ENCODE measurements at regions not wholly inside any gene's neighbourhood (a gene's known extent, or its start where the extent isn't known, plus 50 kb on each side); places are given as distances from the start of the nearest gene placed in this dataset.

DNA sequence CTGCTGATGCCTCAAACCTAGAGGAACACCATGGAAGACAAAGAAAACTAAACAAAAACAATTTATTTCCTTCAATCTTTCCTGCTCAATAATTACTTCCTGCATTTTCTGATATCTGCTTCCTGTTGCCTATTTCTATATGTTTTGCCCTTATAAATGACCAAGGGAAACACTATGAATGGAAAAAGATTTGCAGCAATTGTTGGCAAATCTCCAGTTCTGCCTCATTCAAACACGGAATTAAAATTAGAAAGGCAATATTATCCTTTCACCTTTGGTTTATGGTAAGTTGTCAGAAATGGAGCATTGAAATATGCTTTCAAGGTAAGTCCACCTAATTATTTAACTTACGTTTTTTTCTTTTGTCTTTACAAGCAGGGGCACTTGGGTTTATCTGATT is 552.2 kb upstream of the ANKRD30A start:
- Histone ChIP-seq H3K27ac (no peak overlapping the region), H3K9me3 (no peaks in the 10 kb centered on the region), H3K36me3 (replicated peaks in 1 of 2; ENCODE audit: insufficient read depth in 1 of 2, low read depth in 2 of 2) (no peaks in the 10 kb centered on the region), H3K4me1 (no peaks in the 10 kb centered on the region), H3K27me3 (no peaks in the 10 kb centered on the region), H3K4me3 (no peak overlapping the region)
- ATAC-seq (no peak), DNase-seq (no peak)
- 21 to 28% methylated on average over 2 of the region's 2 CpGs for WGBS, 2 donors
- TF ChIP-seq, protein P1, sequence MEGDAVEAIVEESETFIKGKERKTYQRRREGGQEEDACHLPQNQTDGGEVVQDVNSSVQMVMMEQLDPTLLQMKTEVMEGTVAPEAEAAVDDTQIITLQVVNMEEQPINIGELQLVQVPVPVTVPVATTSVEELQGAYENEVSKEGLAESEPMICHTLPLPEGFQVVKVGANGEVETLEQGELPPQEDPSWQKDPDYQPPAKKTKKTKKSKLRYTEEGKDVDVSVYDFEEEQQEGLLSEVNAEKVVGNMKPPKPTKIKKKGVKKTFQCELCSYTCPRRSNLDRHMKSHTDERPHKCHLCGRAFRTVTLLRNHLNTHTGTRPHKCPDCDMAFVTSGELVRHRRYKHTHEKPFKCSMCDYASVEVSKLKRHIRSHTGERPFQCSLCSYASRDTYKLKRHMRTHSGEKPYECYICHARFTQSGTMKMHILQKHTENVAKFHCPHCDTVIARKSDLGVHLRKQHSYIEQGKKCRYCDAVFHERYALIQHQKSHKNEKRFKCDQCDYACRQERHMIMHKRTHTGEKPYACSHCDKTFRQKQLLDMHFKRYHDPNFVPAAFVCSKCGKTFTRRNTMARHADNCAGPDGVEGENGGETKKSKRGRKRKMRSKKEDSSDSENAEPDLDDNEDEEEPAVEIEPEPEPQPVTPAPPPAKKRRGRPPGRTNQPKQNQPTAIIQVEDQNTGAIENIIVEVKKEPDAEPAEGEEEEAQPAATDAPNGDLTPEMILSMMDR (IDR thresholded peaks at IDR 0.05) = no peak
- TF ChIP-seq POLR2A (IDR thresholded peaks at IDR 0.05) = no peak
- intact Hi-C loops (cut with DNase I) = no loop called here

DNA sequence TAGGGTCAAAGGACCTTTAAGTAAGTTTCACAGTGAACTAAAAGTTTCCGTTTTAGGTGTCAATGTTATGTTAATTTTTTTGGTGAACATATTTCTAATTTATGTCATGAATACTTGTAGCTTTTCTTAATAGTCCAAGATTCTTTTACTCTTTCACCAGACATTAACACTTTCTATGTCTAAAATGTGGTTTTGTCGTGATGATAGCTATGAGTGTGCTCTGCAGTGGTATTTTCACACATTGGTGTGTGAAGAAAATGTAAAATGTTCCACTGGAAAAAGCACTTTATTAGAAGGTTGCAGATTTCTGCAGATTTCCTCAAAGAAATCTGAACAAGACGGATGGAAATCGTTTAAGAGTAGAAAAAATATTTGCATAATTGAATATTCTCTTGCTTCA is 561.0 kb upstream of the ANKRD30A start:
- DNase-seq = no peak
- TF ChIP-seq, protein P1 (IDR thresholded peaks at IDR 0.05) = no peak
- TF ChIP-seq POLR2A (IDR thresholded peaks at IDR 0.05) = no peak
- no peaks in the 10 kb centered on the region for H3K27me3 ChIP-seq
- no peak overlapping the region for H3K4me3 ChIP-seq
- no peak overlapping the region for H3K27ac ChIP-seq
- 53 to 54% methylated on average over 4 of the region's 4 CpGs for WGBS, 2 donors
- ATAC-seq = no peak
- intact Hi-C loops (cut with DNase I) = no loop called here
- no peaks in the 10 kb centered on the region for H3K9me3 ChIP-seq
- H3K4me1 ChIP-seq = no peaks in the 10 kb centered on the region
- no peaks in the 10 kb centered on the region for H3K36me3 ChIP-seq (replicated peaks in 1 of 2; ENCODE audit: insufficient read depth in 1 of 2, low read depth in 2 of 2)

DNA sequence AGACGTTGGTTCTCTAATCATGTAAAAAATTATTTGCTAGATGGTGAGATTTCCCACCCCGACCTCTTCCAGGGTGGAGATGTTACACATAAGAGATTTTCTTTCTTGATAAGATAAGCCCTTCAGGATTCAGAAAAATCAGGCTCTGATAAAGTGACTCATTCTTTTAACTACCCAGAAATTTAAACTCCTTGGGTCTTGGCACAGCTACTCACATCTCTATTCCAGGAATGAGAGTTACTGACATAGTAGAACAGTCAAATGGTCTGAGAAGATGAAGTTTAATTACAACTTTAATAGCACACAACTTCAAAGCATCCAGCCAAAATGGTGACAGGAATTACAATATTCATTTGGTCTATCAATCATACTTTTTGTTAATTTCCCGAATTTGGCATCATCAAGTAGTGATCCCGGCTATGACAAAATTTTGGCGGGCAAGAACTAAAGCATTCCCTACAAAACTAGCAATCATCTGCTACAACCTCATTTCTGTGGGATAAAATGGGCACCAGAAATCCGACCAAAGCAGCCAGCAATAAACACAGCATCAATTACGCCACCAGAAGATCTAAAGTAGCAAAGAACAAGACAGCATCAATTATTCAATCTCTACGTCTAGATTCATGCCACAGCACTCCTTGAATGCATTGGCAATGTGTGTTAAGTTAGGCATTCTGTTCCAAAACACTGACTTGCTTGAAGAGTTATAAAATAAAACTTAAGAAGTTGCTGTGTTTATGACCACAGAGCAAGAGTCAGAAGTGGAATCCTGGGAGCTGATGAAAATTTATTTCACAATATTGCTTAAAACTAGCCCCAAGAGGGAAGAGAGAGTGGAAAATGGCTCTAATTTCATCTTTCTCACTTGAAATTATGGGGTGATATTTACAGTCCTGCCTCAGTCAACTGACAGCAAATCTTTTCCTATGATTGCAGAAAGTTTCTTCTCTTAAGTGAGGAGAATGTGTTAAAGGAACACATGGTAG is 565.7 kb upstream of the ANKRD30A start:
- ATAC-seq (no peak), DNase-seq (no peak)
- H3K27ac ChIP-seq = no peak overlapping the region
- no peaks in the 10 kb centered on the region for H3K27me3 ChIP-seq
- TF ChIP-seq POLR2A (IDR thresholded peaks at IDR 0.05) = no peak
- TF ChIP-seq, protein P1 (IDR thresholded peaks at IDR 0.05) = no peak
- intact Hi-C loops (cut with DNase I) = no loop called here
- no peaks in the 10 kb centered on the region for H3K4me1 ChIP-seq
- no peak overlapping the region for H3K4me3 ChIP-seq
- no peaks in the 10 kb centered on the region for H3K9me3 ChIP-seq
- WGBS, 2 donors = 39 to 44% methylated on average over 8 of the region's 8 CpGs
- H3K36me3 ChIP-seq (replicated peaks in 1 of 2; ENCODE audit: insufficient read depth in 1 of 2, low read depth in 2 of 2) = no peaks in the 10 kb centered on the region

DNA sequence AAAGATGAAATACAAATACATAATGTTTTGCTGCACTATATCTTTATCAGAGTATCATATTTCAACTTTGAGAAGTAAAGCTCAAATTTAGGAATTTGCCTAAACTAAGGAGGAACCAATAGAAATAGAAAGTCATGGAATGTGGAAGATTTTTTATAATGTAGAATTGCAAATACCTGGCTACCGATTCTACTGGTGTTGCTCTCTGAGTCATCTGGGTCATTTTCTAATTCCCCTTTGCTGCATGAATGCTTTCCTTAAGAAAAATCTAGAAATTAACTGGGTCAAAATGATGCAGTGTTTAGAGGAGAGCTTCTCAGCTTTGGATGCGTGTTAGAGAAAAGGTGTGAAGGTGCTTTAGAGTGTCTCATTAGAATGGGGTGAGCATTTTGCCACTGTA is 568.9 kb upstream of the ANKRD30A start:
- no peaks in the 10 kb centered on the region for H3K9me3 ChIP-seq
- DNase-seq (no peak), ATAC-seq (no peak)
- no peak overlapping the region for H3K27ac ChIP-seq
- no peak for TF ChIP-seq POLR2A (IDR thresholded peaks at IDR 0.05)
- TF ChIP-seq, protein P1 (IDR thresholded peaks at IDR 0.05) = no peak
- WGBS, 2 donors = 23 to 31% methylated on average over 2 of the region's 2 CpGs
- H3K4me3 ChIP-seq = no peak overlapping the region
- intact Hi-C loops (cut with DNase I) = no loop called here
- H3K36me3 ChIP-seq (replicated peaks in 1 of 2; ENCODE audit: insufficient read depth in 1 of 2, low read depth in 2 of 2) = no peaks in the 10 kb centered on the region
- no peaks in the 10 kb centered on the region for H3K4me1 ChIP-seq
- H3K27me3 ChIP-seq = no peaks in the 10 kb centered on the region

DNA sequence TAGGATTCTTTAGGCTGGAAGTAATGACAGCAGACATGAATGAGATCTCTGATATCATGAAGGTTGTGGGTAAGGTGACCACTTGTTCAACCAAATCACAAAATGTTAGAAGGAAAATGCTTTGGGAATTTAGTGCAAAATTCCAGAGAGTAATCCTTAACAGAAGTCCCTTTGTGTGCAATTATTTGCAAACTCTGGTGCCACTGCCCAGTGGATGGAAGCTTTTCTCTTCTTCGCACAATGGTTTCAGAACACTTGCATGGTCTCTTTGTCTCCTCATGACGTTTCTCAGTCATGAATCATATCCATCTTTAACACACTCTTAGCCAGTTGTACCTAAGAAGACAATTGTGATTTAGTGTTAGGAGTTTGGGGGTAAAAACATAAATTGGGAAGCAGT is 570.4 kb upstream of the ANKRD30A start:
- intact Hi-C loops (cut with DNase I) = no loop called here
- Histone ChIP-seq H3K4me1 (no peaks in the 10 kb centered on the region), H3K27me3 (no peaks in the 10 kb centered on the region), H3K4me3 (no peak overlapping the region), H3K36me3 (replicated peaks in 1 of 2; ENCODE audit: insufficient read depth in 1 of 2, low read depth in 2 of 2) (no peaks in the 10 kb centered on the region), H3K27ac (no peak overlapping the region), H3K9me3 (no peaks in the 10 kb centered on the region)
- no peak for TF ChIP-seq POLR2A (IDR thresholded peaks at IDR 0.05)
- TF ChIP-seq, protein P1 (IDR thresholded peaks at IDR 0.05) = no peak
- 41 to 57% methylated on average over 2 of the region's 2 CpGs for WGBS, 2 donors
- no peak for ATAC-seq
- DNase-seq = no peak
